NCI-H345 treated with DMSO at 0.1 percent for 48 hours (cell line): ENCODE measurements at regions not wholly inside any gene's neighbourhood (a gene's known extent, or its start where the extent isn't known, plus 50 kb on each side); places are given as distances from the start of the nearest gene placed in this dataset.
"Not testable (repeated sequence)": the region's sequence is repeated elsewhere in the genome, so short reads cannot be mapped to it uniquely, and the experiment has no call there.

Experiments used
- DNase-seq: peaks from one replicate; lab custom pipeline; 2025; ENCODE audit not compliant: unreplicated experiment; lab: John Stamatoyannopoulos, UW

DNA sequence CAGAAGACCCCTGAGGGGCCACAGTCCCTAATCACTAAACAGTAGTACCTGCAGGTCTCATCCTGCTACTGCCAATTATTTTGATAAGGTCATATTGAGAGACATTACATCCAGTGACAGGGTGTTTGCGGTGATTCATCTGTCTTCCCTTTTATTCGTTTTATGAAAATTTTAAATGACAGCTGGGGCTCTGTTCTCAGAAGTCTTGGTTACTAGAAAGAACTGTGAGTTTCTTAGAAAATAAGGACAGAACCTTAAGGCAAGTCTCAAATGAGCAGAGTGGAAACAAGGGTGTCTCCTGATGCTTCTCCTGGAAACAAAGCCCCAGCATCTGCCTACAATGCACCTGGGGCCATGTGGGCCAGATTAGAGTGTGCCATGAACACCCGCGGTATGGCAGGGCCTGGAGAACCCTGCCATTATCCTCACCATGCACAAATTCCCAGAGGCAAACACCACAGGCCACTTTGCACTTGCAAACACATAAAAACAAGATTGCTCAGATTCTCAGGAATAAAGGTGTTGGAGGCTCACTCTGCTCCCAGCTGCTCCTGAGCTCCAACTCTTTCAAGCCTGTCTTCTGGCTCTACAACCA is 66.3 kb upstream of the IQSEC1 start:
- no peak for DNase-seq

DNA sequence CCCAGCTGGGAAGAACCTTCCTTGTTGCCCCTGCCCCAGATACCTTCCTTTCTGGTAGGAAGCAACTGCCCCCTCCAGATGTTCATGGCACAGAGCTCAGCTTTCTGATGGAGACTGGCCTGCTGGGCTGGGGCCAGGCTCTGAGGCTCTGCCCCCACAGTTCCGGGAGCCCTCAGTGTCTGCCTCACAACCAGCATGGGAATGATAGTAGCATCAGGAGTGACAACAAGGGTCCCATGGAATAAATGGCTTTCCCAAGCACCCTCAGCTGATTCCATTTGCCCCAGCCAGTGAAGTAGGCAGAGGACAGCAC is 65.6 kb upstream of the IQSEC1 start:
- no peak for DNase-seq

DNA sequence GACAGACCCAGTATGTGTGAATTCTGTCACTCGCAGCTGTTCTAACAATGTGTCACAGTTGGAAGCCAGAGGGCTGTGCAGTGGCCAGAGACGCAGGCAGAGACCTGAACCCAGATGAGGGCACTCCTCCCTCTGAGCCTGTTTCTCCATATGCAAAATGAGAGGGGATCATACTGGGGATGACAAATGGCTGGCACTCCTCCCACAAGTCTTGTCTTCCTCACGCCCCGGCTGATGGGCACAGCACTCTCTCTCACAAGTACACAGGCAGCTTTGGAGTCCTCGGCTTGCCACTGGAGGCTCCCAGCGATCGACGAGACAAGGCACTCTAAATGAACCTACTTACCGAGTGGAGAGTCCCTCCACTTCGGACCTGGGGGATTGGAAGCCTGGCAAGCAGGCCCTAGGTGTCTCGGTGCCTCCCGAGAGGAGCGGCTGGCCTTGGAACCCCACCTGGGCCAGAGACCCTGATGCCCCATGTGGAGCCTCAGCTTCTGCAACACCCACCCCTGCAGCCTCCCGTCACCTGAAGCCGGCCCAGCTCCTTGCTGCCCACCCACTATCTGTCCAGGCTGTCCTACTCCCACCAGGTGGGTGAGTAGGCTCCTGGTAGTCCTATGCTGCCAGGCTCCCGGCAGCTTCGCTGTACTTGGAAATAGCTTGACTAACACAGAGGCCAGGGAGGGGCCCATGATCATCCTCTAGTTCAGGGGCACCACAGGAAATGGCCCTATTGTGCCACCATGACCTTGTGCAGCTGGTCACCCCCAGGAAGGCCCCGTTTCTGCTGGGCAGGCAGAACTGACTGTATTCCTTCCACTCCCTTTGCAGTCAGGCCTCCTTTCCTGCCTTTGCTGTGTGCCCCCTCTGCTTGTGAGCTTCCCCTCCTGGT is 65.0 kb upstream of the IQSEC1 start:
- DNase-seq: no peak

DNA sequence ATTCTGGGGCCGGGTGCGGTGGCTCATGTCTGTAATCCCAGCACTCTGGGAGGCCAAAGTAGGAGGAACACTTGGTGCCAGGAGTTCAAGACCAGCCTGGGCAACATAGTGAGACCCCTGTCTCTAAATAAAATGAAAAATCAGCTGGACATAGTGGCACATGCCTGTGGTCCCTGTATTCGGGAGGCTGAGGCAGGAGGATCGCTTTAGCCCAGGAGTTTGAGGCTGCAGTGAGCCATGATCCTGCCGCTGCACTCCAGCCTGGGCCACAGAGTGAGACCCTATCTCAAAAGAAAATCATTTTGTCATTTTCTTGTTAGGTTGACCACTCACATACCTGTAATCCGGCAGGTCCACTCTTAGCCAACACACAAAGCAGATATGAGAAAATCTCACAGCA is 63.6 kb upstream of the IQSEC1 start:
- DNase-seq: not testable (repeated sequence)

DNA sequence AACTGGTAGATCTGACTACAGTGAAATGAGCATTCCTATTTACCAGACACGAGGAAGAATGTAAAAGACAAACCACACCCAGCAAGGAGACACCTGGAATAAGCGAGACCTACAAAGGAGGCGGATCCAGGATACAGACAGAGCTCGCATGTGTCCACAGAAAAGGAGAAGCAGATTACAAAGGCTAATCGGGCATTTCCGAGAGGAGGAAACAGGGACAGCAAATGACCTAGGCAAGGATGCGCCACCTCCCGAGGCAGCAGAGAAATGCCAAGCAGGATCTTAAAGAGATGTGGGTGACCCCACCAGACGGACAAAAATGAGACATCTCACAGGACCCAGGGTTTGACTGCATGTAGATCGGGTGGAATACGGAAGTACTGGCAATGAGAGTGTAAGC is 63.2 kb upstream of the IQSEC1 start:
- no peak for DNase-seq

DNA sequence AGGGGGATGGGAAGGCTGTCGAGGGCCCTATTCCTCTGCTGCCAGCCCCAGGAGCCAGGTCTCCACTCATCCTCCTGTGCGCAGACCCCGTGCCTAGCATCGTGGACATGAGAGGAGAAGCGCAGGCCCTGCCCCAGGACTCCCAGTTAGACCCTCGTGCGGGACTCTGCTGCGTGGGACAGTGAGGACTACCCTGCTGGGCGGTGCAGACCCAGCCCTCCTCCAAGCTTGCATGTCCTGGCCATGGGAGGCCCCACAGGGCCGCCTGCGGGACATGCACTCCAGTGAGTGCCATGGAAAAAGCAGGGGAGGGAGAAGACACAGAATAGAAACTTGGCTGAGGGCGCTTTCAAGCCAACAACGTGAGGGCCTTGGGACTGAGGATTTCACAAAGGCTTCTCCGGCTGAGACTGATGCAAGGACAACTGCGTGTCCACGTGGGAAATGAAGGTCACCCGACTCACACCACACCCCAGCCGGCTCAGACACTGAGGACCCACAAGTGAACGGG is 62.6 kb upstream of the IQSEC1 start:
- no peak for DNase-seq

DNA sequence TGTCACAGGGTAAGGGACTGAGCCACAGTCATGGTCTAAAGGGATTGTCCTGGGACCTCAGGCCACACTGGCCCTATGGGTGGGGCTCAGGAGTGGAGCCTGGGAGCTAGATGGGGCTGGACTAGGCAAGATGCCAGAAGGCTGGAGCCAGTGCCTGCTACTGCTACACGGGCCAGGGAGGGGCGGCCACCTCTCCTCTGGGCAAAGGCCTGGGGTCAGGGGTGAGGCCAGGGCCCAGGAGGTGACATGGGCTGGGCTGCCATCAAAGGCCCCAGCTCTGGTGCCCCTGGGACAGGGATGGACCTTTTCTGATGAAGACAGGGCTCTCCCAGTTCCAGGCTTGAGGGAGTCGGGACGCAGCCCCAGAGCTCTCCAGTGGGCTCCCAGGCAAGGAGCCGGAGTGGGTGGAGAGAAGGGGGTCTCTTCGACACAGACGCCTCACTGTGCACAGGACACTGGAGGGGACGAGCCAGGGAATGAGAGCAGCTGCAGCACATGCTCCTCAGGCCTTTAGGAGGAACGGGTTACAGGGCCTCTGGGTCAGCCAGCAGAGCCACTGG is 62.1 kb upstream of the IQSEC1 start:
- DNase-seq: no peak

DNA sequence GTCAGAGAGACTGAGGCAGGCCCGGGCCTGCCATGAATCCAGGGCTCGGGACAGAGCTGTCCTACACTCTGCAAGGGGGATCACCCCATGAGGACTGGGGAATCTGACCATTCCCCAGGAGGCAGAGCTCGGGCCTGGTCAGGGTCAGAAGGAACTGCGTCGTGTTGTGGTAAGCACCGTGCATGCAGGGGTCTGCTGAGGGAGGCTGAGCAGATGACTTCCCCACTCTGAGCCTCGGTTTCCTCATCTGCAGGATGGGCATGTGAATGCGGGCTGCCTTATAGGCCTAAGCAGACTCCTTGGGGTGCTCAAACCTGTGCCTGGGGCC is 61.6 kb upstream of the IQSEC1 start:
- DNase-seq: no peak

DNA sequence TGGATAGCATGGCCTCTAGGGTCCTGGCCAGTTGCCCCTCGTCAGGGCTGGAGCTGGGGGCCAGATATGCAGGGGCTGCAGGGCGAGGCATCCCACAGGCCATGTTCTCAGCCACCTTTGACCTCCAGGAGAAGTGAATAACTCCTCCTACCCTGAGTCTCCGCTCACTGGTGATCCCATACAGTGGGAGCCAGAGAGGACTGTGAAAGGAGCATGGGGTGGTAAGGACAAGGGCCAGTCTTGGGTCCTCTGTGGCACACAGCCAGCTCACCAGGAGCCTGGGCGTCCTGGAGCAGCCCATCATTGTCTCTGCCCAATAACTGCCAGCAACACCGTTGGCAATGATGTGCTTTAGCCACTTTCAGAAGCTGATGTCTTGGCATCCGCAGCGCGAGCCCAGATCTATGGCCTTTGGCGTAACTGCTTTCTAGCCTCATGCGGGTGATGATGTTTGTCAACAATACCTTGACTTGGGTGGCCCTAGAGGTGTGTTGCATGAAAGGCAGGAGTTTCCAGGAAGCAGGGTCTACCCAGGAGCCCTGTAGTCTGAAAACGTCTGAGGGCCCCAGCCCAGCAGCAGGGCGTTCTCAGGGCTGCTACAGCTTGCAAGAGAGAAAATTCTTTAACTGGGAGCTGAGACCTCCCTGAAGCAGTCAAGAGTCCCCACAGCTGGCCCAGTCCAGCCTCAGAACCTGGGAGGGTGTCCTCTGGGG is 61.1 kb upstream of the IQSEC1 start:
- DNase-seq: no peak

DNA sequence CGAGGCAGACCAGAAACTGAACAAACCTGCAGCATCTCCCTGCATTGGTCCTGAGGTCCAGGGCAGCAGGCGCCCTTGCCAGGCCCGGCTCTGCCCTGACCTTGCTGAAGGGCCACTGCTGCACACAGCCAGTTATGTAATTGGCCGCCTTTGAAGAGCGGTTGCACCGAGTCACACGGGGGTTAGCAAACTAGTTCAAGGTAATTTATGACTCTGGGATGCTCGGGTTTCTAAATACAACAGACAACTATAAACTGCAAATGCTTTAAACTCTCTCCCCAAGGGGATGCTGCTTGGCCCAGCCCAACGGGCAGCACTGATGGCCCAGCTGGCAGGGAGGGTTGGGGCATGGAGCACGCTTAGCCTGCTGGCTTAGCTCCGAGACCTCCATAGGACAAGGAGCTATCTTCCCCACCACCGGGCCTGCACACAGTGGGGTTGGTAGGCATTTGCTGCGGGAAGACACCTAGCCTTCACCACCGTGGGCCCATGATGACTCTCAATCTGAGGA is 60.3 kb upstream of the IQSEC1 start:
- no peak for DNase-seq

DNA sequence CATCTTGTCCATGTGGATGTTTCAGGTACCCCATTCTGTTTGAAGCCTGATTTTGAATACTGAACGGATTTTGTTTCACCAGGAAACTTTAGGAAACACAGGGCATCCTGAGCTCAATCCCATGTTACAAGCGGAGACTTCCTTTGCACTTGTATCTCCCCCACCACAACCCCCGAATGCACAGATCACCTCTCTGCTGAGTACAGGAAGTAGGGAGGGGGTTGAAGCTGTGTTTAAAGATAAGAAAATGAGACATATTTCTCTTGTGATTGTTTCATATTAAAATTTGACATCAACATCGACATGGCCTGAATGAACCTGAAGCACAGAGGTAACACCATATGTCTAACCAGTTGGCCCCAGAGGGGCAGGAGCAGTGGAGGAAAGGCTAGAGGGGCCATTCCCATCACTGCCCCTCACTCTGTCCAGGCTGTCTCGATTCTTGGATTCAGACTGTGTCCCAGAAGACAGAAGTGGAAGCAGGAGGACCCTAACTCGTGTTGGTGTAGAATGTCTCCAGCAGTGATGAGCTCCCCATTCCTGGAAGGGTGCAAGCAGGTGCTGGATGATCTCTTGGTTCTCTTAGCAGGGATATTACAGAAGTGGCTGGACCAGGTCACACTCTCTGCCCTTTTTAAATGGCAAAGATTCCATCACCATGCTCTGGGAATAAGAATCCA is 59.6 kb upstream of the IQSEC1 start:
- DNase-seq: no peak

DNA sequence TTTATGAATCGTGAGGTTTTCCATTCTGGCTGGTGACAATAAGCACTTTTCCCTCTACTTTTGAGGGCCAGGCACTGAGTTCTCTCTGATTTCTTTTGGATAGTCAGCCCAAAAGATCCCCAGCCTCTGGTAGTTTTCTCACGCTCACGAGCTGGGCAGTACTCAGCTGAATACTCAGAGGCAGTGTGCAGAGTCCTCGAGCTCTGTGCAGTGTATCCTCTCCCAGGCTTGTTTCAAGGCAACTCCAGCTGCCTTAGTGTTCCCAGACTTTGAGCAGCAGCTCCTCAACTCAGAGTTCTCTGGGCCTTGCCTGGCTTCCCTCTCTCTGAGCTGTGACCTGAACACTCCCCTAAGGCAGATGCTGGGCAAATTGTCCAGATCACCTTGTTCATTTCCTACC is 59.1 kb upstream of the IQSEC1 start:
- no peak for DNase-seq

DNA sequence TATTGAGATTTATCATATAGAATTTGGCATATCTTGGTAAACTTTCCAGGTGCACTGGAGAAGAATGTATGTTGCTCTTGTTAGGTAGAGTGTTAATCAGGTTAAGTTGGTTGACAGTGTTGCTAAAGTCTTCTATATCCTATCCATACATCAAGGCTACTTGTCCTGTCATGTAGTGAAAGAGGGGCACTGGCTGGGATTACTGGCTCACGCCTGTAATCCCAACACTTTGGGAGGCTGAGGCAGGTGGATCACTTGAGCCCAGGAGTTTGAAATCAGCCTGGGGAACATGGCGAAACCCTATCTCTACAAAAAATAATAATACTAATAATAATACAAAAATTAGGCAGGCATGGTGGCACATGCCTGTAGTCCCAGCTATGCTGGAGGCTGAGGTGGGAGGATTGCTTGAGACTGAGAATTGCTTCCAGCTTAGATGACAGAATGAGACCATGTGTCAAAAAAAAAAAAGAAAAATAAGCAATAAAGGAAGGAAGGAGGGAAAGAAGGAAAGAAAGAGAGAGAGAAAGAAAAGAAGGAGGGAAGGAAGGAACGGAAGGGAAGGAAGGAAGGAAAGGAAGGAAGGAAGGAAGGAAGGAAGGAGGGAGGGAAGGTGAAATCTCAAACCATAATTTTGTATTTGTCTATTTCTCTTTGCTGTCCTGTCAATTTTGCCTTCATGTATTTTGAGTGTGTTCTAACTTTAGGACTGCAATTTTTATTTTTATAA is 57.4 kb upstream of the IQSEC1 start:
- DNase-seq: no peak

DNA sequence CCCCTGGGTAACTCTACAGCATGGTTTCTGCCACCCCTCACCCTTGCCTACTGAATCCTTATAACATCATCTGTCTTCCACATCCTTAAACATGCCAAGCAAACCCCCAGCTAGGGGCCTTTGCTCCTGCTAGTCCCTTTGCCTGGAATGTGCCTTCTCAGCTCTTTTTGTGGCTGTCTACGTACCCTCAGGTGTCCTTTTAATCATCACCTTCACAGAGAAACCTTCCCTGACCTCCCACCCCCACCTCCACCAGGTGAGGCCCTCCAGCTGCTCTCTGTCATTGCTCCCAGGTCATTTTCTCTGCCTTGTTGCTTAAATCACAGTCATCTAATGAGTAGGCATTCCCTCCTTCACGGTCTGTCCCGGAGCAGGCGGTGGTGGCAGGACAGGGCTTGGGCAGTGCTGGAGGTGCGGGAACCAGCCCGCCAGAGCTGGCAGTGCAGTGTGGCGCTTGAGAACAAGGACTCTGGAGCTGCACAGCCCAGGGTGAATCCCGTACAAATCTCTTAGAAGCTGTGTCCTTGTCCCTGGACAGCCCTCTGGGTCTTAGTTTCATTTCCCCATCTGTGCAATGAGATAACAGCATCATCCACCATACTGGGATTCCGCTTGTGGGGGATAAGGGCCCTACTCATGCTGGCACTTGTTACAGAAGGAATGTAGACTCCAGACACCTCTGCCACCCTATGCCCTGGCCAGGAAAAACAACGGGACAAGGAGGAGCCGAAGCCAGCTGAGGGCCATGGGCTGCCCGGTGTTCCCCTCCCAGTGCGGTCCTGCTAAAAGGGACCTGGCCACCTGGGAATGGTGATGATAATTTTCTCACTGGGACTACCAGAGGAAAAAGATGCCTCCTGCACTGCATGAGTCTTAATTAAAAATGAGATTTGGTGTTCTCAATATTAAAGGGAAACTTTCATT is 52.1 kb upstream of the IQSEC1 start:
- DNase-seq: no peak

DNA sequence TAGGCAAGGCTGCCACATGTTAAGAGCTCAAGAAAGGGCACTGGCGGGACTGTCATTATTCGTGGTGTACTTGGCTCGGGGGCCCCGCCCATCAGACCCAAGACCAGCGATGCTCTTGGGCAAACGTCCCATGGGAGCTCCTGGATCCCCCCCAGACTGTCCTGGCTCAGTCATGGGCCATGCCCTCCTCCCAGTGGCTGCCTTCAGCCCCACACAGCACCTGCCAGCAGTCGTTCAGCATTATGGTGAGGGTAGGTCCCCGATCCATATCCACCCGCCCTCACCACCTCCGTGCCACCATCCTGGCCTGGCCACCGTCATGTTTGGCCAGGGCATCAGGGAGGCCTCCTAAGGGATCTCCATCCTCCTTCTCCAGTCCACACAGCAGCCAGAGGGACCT is 51.4 kb upstream of the IQSEC1 start:
- DNase-seq: no peak

DNA sequence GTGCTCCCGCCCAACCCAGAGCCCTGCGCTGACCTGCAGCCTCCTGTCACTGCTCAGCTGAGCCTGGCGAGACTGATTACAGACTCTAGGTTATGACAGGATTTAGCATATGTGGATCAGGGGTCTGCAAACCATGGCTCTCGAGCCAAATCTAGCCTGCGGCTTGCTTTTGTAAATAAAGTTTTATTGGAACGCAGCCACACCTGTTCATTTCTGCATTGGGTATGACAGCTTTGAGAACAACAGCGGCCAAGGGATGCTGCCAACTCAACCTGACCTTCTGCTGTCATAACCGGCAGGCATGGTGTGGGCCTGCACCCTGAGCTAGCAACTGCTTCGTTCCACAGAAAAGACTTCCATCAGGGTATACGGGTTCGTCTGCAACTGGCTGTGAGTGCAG is 50.5 kb upstream of the IQSEC1 start:
- DNase-seq: no peak

DNA sequence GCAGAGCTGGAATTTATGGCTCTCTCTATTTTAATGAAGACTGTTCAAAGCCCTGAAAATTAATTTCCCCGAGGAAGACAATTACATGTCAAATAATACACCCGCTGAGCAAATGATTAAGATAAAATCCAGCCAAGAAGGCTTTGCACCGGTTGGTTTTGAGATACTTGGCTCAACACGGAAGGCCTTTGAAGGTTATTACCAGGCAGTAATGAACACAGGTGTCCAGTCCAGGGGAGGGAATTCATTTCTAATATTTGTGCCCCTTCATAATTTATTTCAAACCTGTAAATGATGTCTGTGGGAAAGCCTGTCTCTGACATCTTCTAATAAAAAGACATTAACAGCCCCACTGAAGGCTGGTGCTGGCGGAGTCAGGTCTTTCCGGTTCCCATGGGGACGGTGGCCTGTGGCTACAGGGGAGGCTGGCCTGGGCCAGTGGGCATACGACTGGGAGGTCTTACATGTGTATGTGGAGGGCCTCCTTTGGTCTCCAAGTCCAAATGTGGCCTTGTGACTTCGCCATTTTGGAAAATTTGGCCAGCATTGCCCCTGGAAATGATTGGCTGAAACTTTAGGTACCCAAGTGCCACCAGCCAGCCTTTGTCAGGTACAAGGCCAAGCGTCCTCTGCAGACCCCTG is 49.9 kb upstream of the IQSEC1 start:
- DNase-seq: no peak
